ENCODE measurements at regions not wholly inside any gene's neighbourhood (a gene's known extent, or its start where the extent isn't known, plus 50 kb on each side); places are given as distances from the start of the nearest gene placed in this dataset.

- no peak for TF ChIP-seq RAD21 (IDR thresholded peaks at IDR 0.05; ENCODE audit: low read depth)
- TF ChIP-seq ZBTB7A (IDR thresholded peaks at IDR 0.05; ENCODE audit: low read depth): no peak
- TF ChIP-seq EGR1 (IDR thresholded peaks at IDR 0.05): no peak
- no peak for TF ChIP-seq NFIC (IDR thresholded peaks at IDR 0.05)
- TF ChIP-seq MAX (IDR thresholded peaks at IDR 0.05): no peak
- TF ChIP-seq CEBPB (IDR thresholded peaks at IDR 0.05): no peak
Measured at GRCh38 chr4:138292321-138292720, 50.2 kb upstream of the SLC7A11 start.

Data from Ishikawa (cell line).